ENCODE measurements at regions not wholly inside any gene's neighbourhood (a gene's known extent, or its start where the extent isn't known, plus 50 kb on each side); places are given as distances from the start of the nearest gene placed in this dataset.

GRCh38 chr2:147647816-147648215, 197.0 kb upstream of the ACVR2A start:
- no peak for DNase-seq

DNA sequence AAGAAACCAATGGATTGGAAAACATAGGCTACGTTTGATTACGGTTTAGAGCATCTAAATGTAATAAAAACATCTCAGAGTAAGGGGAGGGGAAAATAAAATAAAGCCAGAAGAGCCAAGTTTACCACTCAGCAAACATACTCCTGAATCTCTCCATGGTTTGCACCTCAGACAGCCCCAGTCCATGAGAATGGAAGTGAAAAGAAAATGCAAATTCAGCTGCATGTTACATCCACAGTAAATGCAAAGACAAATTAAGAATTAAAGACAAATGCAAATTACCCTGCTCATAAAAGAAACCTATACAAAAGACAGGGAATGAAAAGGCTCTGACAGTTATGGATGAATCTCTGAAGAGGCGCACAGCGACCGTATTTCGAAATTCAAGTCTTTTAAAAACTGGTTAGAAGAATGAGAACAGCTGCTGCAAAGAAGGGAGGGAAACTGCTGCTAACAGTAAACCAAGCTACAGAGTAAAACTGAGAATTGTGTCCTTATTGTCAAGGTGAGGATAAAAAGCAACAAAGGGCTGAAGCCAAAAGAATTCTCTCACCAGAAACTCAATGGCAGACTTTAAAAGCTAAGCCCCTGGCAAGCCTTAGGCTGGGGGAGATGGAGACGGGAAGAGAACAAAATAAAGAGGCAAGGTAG, 197.9 kb upstream of the ACVR2A start:
- DNase-seq: no peak

DNA sequence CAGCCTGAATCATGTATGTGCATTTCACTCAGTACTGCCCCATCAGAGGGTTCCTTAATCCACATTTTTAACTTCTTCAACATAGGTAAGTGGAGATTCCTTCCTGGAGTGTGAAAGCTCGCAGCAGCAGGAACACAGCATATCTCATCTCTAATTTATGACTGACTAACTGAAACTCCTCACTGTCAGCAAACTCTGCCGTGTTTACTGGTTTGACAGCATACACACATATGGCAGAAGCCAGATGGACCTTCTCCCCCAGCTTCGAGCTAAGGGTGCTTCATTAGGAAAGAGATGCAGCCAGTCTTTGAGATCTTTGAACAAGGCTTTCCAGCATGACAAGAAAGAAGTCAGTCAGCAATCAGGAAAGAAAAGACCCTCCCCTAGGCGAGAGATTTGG, 200.3 kb upstream of the ACVR2A start:
- DNase-seq: no peak

- DNase-seq: no peak
These were observed 202.1 kb upstream of the ACVR2A start for GRCh38 chr2:147642765-147643164.

DNA sequence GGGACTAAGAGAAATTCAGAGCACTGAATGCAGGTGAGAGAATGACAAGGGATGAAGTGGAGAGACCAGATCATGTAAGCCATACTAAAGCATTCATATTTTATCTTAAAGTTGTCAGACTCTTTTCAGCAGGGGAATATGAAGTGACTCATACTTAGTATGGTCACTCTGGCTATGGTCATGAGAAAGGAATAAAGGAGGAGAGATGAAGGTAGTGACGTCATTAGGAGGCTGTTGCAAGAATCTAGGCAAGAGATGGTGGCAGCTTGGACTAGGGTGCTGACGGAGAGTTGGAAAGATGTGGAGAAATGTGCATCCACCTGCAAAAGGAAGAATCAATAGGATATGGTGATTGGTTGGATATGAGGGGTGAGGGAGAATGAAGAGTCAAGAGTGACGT, 203.2 kb upstream of the ACVR2A start:
- DNase-seq: no peak

DNA sequence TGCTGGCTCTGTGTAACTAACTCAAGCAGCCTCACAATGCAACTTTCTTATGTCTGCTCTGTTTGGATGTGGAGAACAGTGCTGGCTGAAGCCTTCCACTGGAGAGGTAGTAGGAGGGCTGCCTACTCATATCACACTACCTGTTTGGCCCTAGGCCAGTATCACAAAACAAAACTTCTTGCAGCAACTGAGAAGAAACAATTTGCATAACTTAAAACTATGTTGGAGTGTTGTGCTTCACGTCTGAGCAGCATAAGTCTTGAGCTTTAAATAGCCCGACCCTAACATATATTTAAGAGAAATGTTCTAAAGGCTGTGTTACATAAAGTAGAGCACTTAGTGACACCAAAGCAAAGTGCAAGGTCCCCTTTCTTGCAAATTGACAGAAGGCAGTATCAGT, 204.9 kb upstream of the ACVR2A start:
- no peak for DNase-seq

DNA sequence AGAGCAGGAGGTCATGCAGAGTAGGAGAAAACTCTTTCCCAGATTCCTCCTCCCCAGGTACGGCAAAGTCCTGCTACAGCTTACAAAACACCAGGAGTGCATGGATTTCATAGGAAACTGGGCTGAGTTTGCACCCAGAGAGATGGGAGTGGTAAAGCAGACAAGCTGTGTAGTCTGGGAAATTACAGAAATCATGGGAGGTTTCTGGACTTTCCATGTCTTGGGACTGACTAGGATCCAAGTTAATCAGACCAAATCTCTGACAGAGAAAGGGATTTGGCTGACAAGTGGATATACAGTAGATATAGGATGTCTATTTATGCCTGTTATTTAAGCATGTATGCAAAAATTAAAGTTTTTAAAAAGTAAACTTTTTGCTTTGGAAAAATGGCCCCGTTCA, 205.4 kb upstream of the ACVR2A start:
- DNase-seq: no peak

- DNase-seq: no peak
These were observed 207.9 kb upstream of the ACVR2A start for GRCh38 chr2:147636886-147637285.

- no peak for DNase-seq
These were observed 208.5 kb upstream of the ACVR2A start for GRCh38 chr2:147636238-147636882.

DNA sequence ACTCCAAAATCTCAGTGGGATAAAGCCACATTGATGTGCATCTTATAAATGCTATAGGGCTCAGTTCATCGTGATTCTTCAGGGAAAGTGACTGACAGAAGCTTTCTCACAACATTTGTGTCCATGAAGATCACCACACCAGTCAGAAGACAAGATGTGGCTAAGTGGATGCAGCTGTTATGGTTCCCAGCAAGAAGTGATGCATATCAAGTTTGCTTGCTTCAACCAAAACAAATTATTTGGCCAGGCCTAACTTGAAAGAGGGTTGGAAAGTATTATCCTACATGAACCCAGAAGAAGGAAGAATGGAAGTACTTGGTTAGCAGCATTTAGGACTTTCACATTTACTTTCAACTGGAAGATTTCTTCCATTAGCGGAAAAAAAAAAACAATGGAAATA, 210.0 kb upstream of the ACVR2A start:
- DNase-seq: no peak

DNA sequence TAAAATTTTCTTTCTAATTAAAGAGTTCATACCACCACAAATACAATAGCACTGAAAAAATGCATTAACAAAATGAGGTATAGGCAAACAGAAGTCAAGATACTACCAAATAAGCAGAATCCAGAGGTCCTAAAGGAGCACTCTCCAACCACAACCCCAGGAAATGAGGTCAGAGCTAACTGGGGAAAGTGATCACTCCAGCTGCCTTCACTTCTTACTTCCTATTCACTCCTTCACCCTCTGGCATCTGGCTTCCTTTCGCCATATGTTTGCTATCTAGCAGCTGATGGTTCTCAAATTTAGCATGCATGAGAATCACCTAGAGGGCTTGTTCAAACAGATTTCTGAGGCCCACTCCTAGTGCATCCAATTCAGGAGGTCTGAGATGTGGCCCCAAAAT, 212.6 kb upstream of the ACVR2A start:
- DNase-seq: no peak

DNA sequence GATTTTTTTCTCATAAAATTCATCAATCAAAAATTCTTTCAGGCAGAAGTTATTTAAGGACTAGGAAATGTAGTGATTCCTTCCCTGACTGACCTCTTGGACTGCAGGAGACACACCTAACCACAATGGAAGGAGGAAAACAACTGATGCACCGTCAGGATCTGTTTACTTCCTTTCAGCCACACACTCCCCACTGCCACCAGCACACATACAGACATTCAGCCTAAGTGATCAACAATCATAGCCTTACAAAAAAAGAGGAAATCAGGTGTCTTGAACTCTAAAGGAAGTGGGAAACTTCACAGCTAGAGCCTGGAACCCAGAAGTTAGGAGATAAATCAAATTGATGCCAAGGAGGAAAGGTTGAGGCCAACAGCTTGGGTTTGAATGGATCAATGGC, 213.5 kb upstream of the ACVR2A start:
- DNase-seq: no peak

GRCh38 chr2:147630585-147630984, 214.2 kb upstream of the ACVR2A start:
- no peak for DNase-seq

- DNase-seq: no peak
These were observed 215.8 kb upstream of the ACVR2A start for GRCh38 chr2:147628971-147629421.

- no peak for DNase-seq
These were observed 221.5 kb upstream of the ACVR2A start for GRCh38 chr2:147623328-147623727.

DNA sequence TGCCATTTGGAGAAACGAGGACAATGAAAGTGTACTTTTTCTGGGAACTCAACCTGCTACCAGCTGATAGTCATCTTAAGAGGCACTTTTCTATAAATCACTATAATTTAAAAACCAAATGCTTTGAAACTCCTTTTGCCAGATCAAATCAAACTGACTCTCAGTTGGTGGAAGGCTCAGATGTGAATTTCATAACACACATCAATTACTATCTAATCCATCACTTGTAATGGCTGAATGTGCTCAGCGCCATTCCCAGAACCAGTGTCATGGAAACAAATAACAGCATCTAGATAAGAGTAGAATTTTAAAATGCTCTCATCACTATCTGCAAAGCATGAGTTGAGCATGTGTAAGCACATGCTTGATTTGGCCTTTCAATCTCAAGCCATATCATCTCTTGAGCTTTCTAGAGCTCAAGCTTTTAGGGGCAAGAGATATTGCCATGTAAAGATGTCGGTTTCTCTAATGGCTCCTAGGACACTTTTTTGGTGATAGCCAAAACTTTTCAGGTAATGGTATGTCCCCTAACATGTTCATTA, 223.1 kb upstream of the ACVR2A start:
- no peak for DNase-seq

DNA sequence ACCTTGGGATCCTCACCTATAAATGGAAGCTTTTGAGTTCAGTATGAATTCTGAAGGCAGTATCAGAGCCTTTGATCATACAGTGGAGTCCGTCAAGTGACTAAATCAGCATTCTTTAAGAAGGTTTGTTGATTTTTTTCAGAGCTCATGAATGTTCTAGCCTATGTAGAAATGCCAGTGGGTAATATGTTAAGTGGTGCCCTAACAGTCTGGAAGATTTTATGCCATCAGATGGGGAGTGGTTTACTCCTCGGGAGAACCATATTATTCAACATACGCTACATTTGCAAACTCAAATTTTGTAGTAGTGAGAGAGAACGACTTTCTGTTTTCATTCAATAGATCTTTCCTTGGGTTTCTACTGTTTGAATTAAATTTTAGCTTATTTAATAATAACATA, 225.0 kb upstream of the ACVR2A start:
- no peak for DNase-seq

- no peak for DNase-seq
These were observed 229.1 kb upstream of the ACVR2A start for GRCh38 chr2:147615726-147616125.

DNA sequence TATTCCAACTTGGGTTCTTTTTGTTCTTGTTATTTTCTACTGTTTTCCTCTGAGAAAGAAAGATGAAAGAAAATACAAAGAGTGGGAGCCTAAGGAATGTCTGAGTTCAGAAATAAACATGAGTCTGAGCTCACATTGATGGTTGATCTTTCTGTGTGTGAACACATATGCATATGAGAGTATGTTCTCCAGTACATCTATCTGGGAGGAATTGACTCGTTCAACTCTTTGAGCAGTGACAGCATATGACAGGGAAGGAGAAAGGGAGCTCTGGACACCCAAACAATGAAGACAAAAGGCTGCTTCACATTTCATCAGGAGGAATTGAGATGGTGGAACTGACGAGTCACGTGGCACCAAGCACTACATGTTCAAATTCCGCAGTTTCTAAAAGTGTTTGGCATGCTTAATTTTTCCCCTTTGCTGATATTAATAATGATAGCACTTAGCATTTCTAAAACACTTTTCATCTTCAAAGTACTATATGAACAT, 229.8 kb upstream of the ACVR2A start:
- no peak for DNase-seq

- DNase-seq: no peak
These were observed 230.4 kb upstream of the ACVR2A start for GRCh38 chr2:147614471-147614870.

DNA sequence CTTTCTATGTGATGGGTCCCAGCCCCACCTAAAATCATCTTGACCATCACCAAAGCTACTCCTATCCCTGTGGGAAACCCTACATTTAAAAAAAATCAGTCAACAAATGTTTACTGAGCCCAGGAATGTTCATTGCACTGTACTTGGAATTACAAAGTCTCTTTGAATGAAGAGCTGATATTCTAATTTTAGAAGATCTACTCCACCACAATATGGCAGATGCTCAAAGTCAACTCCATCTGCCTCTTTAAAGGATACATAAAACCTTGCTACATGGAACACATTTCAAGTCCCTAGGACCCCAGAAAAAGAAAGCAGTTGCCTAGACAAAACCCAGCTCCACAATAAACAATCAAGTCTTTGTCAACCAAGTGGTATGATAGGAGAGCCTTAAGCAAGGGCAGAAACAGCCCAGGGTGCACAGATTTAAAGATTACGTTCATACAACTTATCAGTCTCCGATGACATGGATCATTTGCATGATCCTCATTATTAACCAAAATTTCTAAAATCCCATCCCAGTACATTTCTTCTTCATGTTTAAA, 234.3 kb upstream of the ACVR2A start:
- DNase-seq: no peak

DNA sequence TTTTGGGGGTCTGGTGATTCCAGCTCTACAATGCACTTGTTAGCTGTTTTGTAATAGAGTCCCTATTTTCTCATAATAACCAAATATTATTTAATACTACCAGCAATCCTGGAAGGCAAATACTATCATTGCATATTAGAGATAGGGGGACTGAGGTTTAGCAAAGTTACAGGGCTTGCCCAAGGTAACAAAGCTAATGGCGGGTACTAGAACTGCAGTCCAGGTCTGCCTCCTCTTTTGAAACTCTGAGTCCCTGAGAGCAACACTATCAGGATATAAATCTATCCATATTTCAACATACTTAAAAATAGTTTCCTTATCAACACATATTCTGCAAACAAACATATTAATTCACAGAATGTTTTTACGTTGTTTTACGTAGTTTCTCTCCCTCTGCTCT, 235.5 kb upstream of the ACVR2A start:
- no peak for DNase-seq

DNA sequence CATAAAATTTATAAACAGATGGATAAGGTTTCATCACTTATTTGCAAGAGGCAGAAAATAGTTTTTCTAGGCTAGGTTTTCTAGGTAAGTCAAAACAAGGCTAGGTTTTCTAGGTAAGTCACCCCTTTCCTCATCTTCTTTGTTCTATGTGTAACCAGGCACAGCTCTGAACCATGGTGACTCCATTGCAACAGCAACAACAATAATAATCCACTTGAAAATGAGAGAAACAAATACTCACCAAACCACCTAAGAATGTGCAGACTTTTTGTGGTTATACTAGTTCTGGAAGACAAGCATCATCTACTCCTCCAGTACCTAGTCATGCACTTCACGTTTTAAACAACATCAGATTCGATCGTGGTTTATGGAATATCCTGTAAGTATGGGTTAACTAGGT, 237.4 kb upstream of the ACVR2A start:
- DNase-seq: no peak

- no peak for DNase-seq
These were observed 241.0 kb upstream of the ACVR2A start for GRCh38 chr2:147603876-147604275.
